Skeletal muscle tissue (tissue), 3 donors: ENCODE measurements at regions not wholly inside any gene's neighbourhood (a gene's known extent, or its start where the extent isn't known, plus 50 kb on each side); places are given as distances from the start of the nearest gene placed in this dataset.

Source experiments
- H3K27ac ChIP-seq: one replicate; pipeline ENCODE4 v1.7.0; 2013; ENCODE audit warnings: mild to moderate bottlenecking, low read depth, low read length, inconsistent platforms
- H3K27me3 ChIP-seq, 3 donors: one replicate each; pipeline ENCODE4 v1.7.0; 2013; ENCODE audit warnings: low read length in 3 of 3; ENCODE audit not compliant: control insufficient read depth in 3 of 3, insufficient read depth in 3 of 3
- H3K36me3 ChIP-seq, 3 donors: one replicate each; pipeline ENCODE4 v1.7.0; 2013; ENCODE audit warnings: low read length in 3 of 3; ENCODE audit not compliant: control insufficient read depth in 3 of 3, insufficient read depth in 3 of 3
- H3K4me1 ChIP-seq, 3 donors: one replicate each; pipeline ENCODE4 v1.7.0; 2013; ENCODE audit warnings: low read length in 3 of 3, mild to moderate bottlenecking in 3 of 3; ENCODE audit not compliant: control insufficient read depth in 3 of 3, insufficient read depth in 3 of 3
- H3K4me3 ChIP-seq, 3 donors: one replicate each; pipeline ENCODE4 v1.7.0; 2013; ENCODE audit warnings: low read length in 3 of 3
- H3K9ac ChIP-seq, 3 donors: one replicate each; pipeline ENCODE4 v1.7.0; 2013; ENCODE audit warnings: low read length in 3 of 3, mild to moderate bottlenecking in 3 of 3, moderate library complexity in 2 of 3, low read depth in 1 of 3
- H3K9me3 ChIP-seq, 3 donors: one replicate each; pipeline ENCODE4 v1.7.0; 2013; ENCODE audit warnings: low read length in 3 of 3; ENCODE audit not compliant: control insufficient read depth in 3 of 3
- donor health status: Osteomylitis.

DNA sequence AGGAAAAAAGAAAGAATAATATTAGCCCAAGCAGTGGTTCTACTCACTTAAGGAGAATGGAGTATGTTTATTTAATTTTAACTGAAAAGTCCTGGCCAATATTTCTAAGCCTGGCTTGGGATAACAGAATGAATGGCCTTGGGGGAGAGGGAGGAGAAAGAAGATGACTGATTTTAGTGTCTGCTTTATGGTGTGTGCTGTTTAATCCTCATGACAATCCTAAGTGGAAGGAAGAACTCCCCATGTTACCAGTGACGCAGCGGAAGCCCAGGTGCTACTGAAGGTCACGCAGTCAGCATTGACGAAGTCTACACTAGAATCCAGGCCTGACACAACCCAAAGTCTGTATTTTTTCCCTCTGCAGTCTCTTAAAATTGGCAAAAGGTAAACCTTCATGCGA is 50.5 kb downstream of the PALM2AKAP2 start:
- Histone ChIP-seq H3K4me3 (no peak overlapping the region), H3K27me3 (peaks cover 0 to 4% (median 0%) of the 10 kb centered on the region in 3 donors), H3K36me3 (no peaks in the 10 kb centered on the region), H3K9ac (no peak overlapping the region), H3K4me1 (peaks cover 0 to 6% (median 0%) of the 10 kb centered on the region in 3 donors), H3K9me3 (no peaks in the 10 kb centered on the region), H3K27ac (no peak overlapping the region)

DNA sequence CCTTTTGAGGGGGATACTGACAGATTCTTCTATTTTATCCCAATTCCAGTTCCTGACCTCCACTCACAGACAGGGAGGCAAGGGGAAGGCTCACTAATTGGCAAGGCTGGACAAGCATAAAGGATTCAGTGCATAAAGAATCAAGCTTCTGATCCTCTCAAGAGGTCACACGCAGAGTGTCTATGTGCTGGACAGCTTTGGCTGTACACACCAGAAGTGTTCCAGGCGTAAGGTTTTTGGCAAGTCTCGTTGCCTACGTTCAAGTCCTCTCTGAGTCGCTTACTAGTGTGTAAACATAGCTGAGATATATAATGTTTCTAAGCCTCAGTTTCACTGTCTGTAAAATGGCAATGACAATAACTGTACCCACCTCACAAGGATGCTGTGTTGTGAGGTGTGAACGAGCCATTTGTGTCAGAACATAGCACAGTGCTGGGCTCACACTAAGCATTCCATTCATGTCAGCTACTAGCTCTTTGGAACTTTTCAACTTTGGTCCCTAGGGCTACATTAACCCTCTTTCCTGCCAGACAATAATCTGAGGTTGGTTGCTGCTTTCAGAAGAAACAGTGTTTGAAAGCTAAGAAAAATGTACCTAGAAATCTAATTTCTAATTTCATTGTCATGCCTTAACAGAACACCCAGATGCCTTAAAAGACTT is 52.1 kb downstream of the PALM2AKAP2 start:
- H3K9ac ChIP-seq = no peak overlapping the region
- H3K4me3 ChIP-seq = no peak overlapping the region
- H3K36me3 ChIP-seq = no peaks in the 10 kb centered on the region
- no peaks in the 10 kb centered on the region for H3K9me3 ChIP-seq
- H3K27me3 ChIP-seq = peaks cover 0 to 4% (median 0%) of the 10 kb centered on the region in 3 donors
- H3K27ac ChIP-seq = no peak overlapping the region
- peaks cover 0 to 6% (median 0%) of the 10 kb centered on the region in 3 donors for H3K4me1 ChIP-seq

DNA sequence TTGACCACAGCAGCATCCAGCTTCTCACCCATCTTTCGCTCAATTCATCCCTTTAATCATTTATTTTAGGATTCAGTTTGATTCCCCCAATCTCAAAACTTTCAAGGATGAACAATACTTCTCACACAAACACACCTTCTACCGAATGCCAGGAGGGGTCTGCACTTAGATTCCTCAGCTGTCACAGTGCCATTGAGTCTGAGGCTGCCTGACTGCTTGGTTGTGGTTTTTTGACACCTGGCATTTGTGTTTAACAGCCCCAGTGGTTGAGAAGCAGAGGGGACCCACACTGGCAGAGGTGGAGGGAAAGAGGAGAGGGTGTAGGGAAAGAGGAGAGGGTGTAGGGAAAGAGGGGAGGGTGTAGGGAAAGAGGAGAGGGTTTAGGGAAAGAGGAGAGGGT is 54.9 kb downstream of the PALM2AKAP2 start:
- Histone ChIP-seq H3K9me3 (no peaks in the 10 kb centered on the region), H3K4me3 (no peak overlapping the region), H3K4me1 (peaks cover 0 to 6% (median 0%) of the 10 kb centered on the region in 3 donors), H3K27ac (no peak overlapping the region), H3K27me3 (peaks cover 0 to 4% (median 0%) of the 10 kb centered on the region in 3 donors), H3K36me3 (no peaks in the 10 kb centered on the region), H3K9ac (no peak overlapping the region)

DNA sequence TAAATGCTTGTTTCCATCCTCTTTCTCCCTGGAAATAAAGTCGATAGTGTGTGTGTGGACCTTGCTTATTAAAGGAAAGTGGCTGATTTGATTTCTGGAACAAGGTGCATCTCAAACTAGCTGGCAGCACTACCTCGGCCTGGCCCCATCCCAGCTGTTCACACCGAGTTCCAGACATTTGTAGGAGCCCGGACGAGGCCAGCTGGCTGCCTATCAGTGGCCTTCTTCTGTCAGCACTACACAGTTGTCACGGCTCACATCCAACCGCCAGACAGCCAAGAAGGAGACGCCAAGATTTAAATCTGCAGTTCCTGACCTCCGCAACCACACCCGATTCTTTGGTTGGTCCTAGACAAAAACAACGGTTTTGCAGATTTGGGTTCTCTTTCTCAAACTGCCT is 63.6 kb downstream of the PALM2AKAP2 start:
- H3K9ac ChIP-seq = no peak overlapping the region
- no peaks in the 10 kb centered on the region for H3K27me3 ChIP-seq
- H3K36me3 ChIP-seq = no peaks in the 10 kb centered on the region
- H3K27ac ChIP-seq = no peak overlapping the region
- peak overlapping the region in 1 of 3 donors; percentile 20 for H3K4me3 ChIP-seq
- H3K4me1 ChIP-seq = peaks cover 7 to 14% (median 12%) of the 10 kb centered on the region in 3 donors
- H3K9me3 ChIP-seq = no peaks in the 10 kb centered on the region

DNA sequence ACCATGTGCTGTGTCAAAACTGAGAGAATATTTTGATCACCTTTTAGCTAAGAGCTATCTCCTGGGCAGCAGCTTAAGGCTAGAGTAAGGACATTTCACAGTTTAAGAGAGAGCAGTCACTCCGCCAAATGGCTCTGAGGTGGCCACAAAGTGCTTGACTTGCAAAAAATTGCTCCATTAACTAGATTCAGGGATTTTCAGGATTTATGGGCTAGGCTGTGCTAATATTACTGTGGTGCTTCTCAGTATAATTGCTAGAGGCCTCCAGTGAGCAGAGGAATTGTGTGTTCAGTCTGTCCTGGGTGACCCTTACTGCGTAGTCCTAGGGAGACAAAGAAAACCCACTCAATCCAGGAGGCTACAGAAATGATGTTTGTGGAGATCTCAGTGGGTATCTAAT is 65.2 kb downstream of the PALM2AKAP2 start:
- Histone ChIP-seq H3K27me3 (no peaks in the 10 kb centered on the region), H3K27ac (no peak overlapping the region), H3K4me3 (no peak overlapping the region), H3K9me3 (no peaks in the 10 kb centered on the region), H3K9ac (no peak overlapping the region), H3K4me1 (peaks cover 7 to 14% (median 12%) of the 10 kb centered on the region in 3 donors), H3K36me3 (no peaks in the 10 kb centered on the region)

DNA sequence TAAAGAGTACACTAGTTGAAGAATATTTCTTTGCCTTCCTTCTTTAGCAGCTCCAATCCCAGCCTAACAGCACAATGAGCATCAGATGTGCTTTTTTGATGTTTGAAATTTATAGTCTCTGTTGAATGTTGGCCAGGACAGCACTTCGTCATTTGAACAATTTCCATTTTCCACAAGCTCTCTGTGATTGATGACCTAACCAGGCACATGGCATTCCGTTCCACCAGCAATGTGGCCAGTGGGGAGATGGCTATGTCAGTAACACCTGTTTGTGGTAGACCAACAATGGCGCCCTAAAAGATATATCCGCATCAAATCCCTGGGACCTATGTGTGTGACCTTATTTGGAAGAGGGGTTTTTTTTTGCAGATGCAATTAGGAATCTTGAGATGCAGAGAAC is 66.8 kb downstream of the PALM2AKAP2 start:
- Histone ChIP-seq H3K4me1 (peaks cover 7 to 14% (median 12%) of the 10 kb centered on the region in 3 donors), H3K36me3 (no peaks in the 10 kb centered on the region), H3K4me3 (no peak overlapping the region), H3K9ac (no peak overlapping the region), H3K27ac (no peak overlapping the region), H3K9me3 (no peaks in the 10 kb centered on the region), H3K27me3 (no peaks in the 10 kb centered on the region)

DNA sequence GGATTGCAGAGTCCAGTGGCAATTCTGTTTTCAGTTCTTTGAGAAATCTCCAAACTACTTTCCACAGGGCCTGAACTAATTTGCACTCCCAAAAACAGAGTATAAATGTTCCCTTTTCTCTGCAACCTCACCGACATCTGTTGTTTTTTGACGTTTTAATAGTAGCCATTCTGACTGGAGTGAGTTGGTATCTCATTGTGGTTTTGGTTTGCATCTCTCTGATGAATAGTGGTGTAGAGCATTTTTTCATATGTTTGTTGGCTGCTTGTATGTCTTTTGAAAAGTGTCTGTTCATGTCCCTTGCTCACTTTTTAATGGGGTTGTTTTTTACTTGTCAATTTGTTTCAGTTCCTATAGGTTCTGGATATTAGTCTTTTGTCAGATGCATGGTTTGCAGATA is 72.6 kb downstream of the PALM2AKAP2 start:
- H3K27me3 ChIP-seq = no peaks in the 10 kb centered on the region
- H3K9me3 ChIP-seq = no peaks in the 10 kb centered on the region
- no peaks in the 10 kb centered on the region for H3K36me3 ChIP-seq
- no peak overlapping the region for H3K27ac ChIP-seq
- H3K4me1 ChIP-seq = peaks cover 0 to 9% (median 4%) of the 10 kb centered on the region in 3 donors
- no peak overlapping the region for H3K4me3 ChIP-seq
- no peak overlapping the region for H3K9ac ChIP-seq

DNA sequence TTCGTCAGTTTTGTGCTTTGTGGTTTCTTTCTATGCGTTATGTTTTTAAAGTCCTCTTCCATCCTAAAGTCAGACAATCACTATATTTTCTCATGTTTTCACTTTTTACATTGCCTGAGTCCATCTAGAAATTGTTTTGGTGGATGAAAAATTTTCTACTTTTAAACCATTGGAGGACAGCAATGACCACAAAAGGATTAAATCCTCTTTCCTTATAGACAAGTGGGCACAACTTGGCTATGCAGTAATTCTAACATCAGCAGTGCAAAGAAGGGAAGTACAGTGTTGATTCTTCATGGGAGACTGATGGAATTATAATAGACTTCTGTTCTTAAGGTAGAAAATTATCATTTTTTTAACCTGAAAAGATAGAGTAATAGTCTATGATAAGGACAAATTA is 75.5 kb downstream of the PALM2AKAP2 start:
- H3K27ac ChIP-seq = no peak overlapping the region
- H3K36me3 ChIP-seq = no peaks in the 10 kb centered on the region
- no peaks in the 10 kb centered on the region for H3K27me3 ChIP-seq
- H3K4me3 ChIP-seq = no peak overlapping the region
- peaks cover 0 to 9% (median 4%) of the 10 kb centered on the region in 3 donors for H3K4me1 ChIP-seq
- H3K9ac ChIP-seq = no peak overlapping the region
- H3K9me3 ChIP-seq = no peaks in the 10 kb centered on the region

- no peak overlapping the region for H3K27ac ChIP-seq
- H3K4me3 ChIP-seq = peak overlapping the region in 1 of 3 donors; percentile 1
- H3K9me3 ChIP-seq = no peaks in the 10 kb centered on the region
- H3K9ac ChIP-seq = no peak overlapping the region
- no peaks in the 10 kb centered on the region for H3K36me3 ChIP-seq
- peaks cover 0 to 3% (median 0%) of the 10 kb centered on the region in 3 donors for H3K27me3 ChIP-seq
- peaks cover 5 to 12% (median 8%) of the 10 kb centered on the region in 3 donors for H3K4me1 ChIP-seq
These were observed 76.8 kb downstream of the PALM2AKAP2 start for GRCh38 chr9:109856785-109857184.

DNA sequence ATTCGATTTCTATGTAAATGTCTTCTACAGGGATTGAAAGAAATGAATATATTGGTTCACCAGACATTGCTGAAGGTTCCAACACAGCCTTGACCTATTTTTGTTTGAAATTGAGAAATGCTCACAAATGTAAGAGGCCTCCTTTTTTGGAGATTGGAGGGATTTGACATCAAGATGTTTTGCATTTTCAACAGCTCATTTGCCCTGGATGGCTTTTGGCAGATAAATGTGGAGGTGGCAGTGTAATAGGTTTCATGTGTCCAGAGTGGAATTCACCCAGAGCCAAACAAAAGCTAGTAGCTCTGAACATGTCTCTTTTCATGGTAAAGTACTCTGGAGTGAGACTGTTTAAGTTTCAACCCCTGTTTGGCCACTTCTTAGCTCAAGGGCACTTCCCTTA is 77.3 kb downstream of the PALM2AKAP2 start:
- Histone ChIP-seq H3K27me3 (peaks cover 0 to 3% (median 0%) of the 10 kb centered on the region in 3 donors), H3K4me3 (no peak overlapping the region), H3K27ac (no peak overlapping the region), H3K9me3 (no peaks in the 10 kb centered on the region), H3K36me3 (no peaks in the 10 kb centered on the region), H3K9ac (no peak overlapping the region), H3K4me1 (peaks cover 8 to 12% (median 8%) of the 10 kb centered on the region in 3 donors)
